NCI-H2029 (cell line): ENCODE measurements at regions not wholly inside any gene's neighbourhood (a gene's known extent, or its start where the extent isn't known, plus 50 kb on each side); places are given as distances from the start of the nearest gene placed in this dataset.
"Not testable (repeated sequence)": the region's sequence is repeated elsewhere in the genome, so short reads cannot be mapped to it uniquely, and the experiment has no call there.

ENCODE experiments used
- DNase-seq: peaks from one replicate; lab custom pipeline; 2025; lab: John Stamatoyannopoulos, UW

DNA sequence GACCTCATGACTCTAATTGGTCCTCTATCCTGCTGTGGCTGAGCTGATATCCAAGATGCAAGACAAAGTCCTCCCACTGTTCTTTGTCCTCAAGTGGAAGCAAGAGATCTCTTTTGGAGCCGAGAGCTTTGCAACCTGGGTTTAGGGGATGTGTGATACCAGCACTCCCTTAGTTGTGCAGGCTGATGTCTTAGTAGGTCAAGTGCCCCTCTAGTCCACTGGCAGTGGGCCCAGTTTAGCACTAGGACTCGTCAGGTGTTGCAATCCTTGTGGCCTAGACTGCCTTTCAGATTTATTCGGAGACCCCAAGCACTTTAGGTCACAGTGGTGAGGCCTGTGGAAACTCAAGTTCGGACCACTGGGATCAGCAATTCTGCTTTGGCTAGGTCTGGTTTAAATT is 64.0 kb downstream of the GPRASP3 start:
- DNase-seq: peak; percentile 1

DNA sequence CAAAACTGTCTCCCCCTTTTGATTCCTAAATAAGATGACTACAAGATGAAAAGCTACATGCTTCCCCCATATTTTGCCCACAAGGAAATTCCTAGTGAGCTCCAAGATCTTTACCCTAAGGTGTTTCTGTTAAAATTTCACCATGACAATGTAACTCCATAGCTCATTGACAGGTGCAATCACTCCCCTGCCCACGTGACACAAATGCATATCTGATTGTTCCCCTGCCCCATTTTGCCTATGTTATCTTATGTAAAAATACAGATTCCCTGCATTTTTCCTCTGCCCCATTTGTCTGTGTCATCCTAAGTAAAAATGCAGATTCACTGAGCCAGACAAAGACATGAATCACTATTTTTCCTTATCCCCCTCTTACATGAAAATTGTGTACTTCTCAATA is 66.7 kb downstream of the GPRASP3 start:
- DNase-seq: no peak

DNA sequence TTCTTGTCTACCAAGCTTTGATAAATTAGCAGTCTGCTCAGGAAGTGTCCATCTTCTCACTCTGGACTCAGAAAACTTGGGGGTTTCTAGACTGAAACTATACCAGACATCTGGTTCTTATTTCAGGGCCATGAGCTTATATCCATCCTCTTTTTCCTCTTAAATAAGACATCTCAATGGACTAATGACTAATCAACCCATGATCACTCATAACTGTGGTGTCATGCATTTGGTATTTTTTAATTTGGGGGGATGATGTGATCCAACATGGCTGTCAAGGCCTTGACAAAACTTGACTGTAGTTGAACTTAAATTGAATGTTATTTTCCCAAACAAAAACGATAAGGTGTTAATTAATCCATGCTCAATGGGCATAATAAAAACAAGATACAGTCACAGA is 87.8 kb downstream of the GPRASP3 start:
- DNase-seq: no peak

DNA sequence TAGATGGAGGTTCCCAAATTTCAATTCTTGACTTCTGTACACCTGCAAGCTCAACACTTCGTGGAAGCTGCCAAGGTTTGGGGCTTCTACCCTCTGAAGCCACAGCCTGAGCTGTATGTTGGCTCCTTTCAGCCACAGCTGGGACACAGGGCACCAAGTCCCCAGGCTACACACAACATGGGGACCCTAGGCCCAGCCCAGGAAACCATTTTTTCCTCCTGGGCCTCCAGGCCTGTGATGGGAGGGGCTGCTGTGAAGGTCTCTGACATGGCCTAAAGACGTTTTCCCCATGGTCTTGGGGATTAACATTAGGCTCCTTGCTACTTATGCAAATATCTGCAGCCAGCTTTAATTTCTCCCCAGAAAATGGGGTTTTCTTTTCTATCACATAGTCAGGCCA is 97.7 kb downstream of the GPRASP3 start:
- DNase-seq: not testable (repeated sequence)

DNA sequence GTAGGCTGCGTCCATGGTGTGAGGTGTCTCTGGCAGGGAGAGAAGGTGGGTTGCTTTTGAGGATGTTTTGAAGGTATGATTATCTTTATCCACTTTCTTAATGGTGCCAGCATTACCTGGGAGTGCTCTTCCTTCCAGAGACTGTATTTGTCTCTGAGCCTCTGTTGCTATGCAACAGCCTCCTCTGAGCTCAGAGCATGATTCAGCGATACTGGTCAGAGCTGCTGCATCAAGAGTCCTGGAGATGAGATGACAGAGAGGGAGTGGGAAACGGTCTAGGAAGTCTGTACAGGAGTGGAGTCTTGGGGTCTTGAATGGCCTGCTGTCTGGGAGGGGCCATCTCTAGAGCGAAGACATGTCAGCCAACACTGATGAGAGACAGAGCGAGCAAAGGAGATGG is 104.4 kb upstream of the RAB40AL start:
- no peak for DNase-seq

DNA sequence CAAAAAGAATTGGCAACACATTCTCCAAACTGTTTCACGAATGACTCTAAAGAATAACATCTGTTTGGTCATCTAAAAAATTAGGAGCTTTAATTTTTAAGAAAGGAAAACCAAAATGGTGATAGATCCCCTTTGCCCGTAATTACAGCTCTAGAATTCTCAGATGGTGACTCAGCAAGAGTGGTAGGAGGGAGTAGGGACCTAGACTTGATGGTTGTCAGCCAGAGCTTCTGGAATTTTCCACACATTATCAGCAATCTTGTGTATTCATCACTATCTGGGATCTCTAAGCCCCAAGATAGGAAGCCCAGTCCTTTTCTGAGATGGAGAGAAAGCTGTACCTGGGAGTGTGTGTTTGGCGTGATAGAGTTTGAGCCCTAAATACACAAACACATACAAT is 103.9 kb upstream of the RAB40AL start:
- DNase-seq: no peak

DNA sequence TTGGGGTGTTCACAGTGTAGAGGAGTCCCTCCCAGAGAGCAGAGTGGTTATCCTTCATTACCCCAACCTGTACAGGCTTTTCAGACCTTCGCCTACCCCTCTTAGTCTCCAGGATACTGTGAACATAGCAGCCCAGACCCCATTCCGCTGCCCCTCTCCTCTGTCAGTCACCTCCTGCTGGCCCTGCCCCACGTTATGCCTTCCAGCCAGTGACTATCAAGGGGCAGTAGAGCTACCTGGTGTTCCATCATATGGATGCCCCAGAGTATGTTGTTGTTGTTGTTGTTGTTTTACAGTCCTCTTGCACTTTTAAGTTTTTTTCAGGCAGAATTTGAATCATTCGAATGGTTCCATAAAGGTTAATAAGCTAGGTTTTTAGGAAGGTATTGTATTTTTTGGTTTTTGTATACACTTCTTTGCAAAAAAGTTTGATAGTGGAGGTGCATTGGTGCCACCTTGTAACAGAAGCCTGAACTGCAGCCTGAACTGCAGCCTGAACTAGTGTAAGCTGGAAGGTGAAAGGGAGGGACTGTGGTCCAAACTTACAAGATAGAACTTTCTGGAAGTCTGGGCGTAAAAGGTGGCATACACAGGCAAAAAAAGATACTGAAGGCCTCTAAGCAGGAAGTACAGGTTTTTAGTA is 101.4 kb upstream of the RAB40AL start:
- no peak for DNase-seq

DNA sequence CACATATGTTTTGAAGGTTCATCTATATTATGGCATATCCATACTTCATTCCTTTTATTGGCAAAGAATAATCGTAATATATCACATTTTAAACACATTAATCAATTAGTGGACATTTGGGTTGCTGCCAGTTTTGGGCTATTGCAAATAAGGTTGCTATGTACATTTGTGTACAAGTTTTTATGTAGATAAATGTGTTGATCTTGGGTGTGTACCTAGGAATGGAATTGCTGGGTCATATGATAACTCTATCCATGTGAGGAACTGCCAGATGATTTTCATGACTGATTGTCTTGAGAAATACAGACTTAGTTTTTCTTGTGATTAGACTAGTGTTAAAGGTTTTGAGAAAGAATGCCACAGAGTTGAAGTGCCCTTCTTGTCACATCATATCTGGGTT is 99.2 kb upstream of the RAB40AL start:
- no peak for DNase-seq

DNA sequence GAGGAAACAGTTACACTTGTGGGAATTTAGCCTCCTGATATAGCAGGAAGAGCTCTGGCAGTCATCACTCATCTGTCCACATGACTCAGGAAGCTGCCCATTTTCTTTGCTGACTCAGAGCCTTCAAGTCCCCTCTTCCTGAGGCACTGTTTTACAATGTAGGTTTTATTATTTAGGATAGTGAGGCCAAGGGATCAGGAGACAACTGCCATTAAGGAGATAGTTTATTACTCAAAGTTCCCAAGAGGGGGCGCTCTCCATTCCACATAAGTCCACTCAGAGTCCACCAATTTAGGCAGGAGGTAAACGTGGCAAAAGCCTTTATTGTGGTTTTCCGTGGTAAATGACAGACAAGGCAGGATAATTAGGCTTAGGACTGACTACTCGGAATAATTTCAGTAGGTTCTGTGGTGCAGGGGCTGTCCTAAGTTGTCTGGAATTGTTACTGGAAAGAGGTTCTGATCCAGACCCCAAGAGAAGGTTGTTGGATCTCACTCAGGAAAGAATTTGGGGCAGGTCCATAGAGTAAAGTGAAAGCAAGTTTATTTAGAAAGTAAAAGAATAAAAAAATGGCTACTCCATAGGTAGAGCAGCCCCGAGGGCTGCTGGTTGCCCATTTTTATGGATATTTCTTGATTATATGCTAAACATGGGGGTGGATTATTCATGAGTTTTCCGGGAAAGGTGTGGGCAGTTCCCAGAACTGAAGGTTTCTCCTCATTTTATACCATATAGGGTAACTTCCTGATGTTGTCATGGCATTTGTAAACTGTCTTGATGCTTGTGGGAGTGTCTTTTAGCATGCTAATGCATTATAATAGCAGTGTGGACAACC is 96.0 kb upstream of the RAB40AL start:
- no peak for DNase-seq

DNA sequence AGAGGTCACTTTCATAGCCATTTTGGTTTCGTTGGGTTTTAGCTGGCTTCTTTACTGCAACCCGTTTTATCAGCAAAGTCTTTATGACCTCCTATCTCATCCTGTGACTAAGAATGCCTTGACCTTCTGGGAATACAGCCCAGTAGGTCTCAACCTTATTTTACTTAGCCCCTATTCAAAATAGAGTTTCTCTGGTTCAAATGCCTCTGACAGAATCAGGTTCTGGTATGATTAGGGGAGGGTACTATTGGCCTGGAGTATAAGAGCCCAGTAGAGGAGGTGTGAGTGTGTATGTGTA is 95.4 kb upstream of the RAB40AL start:
- DNase-seq: no peak

DNA sequence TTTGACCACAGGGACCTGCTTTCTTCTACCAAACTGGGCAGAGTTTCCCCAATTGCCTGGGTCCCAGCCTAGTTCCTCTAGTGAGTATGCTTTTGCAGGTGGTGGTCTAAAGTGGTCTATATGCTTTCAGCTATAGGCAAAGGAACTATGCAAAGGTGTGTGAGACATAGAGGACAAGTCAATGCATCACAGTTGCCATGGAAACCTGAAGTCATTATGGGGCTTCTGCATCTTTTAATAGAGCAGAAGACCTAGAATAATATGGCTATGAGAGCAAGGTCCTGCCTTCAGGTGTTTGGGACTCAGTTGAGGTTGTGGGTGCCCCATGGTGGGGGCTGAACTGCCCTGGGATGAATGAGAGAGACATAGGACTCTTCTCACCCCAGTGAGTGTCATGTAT is 92.1 kb upstream of the RAB40AL start:
- no peak for DNase-seq

DNA sequence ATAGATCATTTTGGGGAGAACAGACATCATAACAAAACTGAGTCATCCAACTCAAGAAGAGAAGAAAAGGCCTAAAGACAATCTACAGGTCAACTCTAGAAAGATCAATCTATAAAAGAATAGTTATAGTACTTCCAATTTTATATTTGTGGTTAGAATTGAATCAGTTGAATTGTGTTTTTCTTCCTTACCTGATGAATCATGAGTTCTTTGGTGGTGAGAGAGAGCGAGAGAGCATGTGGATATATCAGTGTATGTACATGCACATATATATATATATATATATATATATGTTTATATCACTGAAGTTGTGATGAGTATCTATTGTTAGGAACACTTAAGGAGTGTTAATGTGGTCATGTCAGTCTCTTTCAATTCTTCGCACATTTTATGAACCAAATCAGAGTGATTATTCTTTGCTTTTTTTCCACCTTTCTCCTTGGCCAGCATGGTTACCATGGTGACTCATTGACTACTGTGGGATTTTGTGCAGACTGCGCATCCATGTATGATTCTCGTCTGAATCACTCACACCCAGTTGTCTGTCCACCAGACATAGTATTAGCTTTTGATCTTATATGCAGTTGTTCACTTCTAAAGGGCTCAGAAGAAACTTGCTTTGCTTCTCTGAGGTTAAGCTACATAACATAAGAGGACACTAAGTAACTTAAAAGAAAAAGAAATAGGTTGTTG is 90.4 kb upstream of the RAB40AL start:
- no peak for DNase-seq

DNA sequence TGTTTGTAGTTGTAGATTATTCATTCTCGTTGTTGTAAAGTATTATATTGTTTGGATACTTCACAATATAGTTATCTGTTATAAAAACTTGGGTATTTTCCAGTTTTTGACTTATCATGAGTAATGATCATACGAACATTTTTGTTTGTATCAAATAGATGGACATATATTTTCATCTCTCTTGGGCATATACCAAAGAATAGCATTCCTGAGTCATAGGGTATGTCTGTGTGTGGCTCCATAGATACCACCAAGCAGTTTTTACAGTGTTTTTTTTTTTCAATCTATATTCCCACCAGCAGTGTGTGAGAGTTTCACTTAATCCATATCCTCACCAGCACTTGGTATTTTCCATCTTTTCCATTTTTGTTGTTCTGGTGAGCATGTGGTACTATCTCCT is 89.7 kb upstream of the RAB40AL start:
- no peak for DNase-seq

DNA sequence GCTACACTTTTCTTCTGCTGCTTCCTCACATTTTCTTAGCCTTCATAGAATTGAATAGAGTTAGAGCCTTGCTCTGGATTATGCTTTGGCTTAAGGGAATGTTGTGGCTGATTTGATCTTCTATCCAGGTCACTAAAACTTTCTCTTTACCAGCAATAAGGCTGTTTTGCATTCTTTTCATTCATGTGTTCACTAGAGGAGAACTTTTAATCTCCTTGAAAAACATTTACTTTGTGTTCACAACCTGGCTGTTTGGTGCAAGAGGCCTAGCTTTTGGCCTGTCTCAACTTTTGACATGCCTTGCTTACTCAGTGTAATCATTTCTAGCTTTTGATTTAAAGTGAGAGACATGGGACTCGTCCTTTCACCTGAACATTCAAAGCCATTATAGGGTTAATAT is 87.7 kb upstream of the RAB40AL start:
- DNase-seq: no peak

DNA sequence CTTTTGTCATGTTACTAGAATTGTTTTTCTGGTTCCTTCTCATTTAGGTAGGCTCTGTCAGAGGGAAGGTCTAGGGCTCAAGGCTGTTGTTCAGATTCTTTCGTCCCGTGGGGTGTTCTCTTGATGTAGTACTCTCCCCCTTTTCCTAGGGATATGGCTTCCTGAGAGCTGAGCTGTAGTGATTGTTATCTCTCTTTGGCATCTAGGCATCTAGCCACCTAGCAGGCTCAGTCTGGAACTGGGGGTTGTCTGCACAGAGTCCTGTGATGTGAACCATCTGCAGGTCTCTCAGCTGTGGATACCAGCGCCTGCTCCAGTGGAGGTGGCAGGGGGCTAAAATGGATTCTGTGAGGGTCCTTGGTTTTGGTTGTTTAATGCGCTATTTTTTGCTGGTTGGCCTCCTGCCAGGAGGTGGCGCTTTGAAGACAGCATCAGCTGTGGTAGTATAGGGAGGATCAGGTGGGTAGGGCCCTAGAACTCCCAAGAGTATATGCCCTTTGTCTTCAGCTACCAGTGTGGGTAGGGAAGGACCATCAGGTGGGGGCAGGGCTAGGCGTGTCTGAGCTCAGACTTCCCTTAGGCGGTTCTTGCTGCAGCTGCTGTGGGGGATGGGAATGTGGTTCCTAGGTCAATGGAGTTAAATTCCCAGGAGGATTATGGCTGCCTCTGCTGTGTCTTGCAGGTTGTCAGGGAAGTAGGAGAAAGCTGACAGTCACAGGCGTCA is 78.1 kb upstream of the RAB40AL start:
- not testable (repeated sequence) for DNase-seq

DNA sequence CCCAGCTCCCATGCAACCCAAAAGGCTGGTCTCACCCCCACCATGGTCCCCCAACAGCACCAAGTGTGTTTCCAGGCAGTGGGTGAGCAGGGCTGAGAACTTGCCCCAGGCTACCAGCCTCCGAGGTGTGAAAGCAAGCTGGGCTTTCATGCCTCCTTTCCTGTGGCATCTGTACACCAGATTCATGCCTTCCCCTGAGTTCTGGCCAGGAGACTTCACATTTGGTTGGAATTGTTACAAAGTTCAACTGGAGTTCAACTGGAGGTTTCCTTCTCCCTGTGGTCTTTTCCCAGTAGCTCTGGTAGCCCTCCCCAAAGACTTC is 77.6 kb upstream of the RAB40AL start:
- DNase-seq: no peak

DNA sequence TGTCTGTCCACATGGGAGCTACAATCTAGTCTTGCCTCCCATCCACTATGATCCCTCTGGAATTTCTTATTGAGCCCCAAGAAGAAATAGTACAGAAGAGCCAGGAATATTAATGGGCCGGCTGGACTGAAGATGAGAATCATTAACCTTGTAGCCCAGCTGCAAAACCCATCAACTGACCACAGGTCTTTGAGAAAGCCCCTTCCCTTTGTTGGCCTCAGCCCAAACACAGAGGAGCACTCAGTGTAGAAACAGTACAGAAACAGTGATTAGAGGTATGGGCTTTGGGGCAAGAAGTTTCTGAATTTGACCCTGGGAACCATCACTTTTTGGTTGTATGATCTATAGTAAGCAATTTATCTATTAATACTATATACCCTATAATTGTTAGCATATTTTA is 76.8 kb upstream of the RAB40AL start:
- no peak for DNase-seq

DNA sequence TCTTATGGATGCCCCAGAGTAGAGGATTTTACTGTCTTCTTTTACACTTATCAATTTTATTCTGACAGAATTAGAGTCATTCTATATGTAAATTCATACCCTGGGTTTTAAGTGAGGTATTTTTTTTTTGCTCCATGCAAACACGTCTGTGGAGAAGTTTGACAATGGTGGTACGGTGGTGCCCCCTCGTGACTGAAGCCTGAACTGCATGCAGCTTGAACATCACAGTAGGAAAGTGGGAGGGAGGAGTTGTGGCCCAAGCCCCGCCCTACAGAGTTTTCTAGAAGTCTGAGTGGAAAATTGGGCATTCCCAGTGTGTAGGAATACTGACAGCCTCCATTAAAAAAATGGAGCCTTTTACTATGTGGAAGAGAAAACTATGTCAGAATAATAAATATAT is 73.3 kb upstream of the RAB40AL start:
- DNase-seq: peak; percentile 34

DNA sequence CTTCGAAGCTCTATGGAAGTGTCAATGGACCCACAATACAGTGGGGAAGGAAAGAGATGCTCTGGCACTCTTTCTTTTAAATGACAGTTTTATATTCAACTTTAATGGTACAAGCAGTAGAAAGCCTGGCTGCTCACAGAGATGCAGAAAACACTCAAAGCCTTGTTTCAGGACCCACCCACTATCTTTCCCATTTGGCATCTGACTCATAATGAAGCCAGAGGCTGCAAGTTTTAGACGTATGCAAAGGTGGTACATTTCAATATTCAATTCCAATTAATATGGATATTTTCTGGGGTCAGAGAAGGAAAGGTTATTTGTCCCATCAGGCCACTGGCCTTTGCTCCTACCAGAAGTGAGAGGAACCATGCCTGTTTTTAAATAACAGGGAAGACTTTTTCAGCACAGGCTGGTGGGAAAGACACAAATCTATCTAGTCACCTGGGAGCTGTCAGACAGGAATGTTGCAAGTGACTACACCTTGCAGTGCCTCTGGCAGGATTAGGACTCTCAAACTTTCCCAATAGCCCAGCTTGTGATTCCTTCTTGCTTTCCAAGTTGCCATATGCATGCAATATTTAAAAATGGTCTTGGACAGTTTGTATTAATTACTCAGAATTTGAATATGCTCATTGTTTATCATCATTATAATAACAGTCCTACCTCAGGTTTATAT is 70.0 kb upstream of the RAB40AL start:
- DNase-seq: no peak

DNA sequence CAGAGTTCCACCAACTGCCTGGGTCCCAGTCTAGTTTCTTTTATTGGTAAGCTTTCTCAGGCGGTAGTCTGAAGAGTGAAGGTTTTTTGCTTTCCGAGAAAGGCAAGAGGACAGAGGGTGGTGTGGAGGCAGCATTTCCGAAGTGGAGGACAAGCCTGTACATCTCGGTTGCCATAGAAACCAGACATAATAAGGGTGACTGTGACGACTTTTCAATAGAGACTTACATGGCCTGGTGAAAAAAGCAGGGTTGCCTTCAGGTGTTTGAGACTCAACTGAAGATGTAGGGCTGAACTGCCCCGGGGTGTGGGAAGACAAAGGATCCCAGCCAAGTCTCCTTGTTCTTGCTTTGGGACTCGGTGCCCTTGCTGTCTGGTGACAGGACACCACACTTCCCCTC is 53.6 kb upstream of the RAB40AL start:
- DNase-seq: no peak
